ENCODE measurements at regions not wholly inside any gene's neighbourhood (a gene's known extent, or its start where the extent isn't known, plus 50 kb on each side); places are given as distances from the start of the nearest gene placed in this dataset.
A peak's percentile ranks its signal among the peaks of the same experiment; 100 is the strongest.

DNA sequence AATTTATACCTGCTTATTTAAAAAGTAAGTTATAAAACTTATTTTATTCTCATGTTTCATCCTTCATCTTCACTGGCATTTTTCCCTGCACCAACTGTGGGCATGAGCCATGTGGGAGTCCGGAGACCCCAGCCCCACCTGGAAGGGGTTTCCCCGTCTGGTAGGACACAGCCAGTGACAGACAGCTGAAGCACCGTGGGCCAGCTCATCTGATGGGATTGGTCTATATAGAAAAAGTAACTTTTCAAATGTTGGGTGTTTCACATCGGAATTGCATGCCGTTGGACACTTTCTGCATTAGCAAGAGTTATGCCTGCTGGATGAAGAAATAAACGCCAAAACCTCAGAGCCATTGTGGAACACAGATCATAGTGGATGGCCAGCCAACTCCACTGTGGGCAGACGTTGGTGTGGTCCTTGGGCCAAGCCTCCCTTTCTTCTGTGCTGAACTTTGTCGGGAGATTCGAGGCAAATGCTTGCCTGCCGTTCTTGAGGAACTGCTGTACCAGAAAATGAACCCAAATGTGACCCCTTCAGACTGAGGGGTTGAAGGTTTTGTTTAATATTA lies 1329.3 kb downstream of the TBC1D22A start:
- Histone ChIP-seq H3K27me3 (ENCODE audit: insufficient read depth in 3 of 3, low read length in 2 of 3) (peaks cover 0 to 29% (median 0%) of the 10 kb centered on the region in 3 donors), H3K4me1 (no peaks in the 10 kb centered on the region), H3K27ac (no peak overlapping the region), H3K9me3 (no peaks in the 10 kb centered on the region), H3K4me3 (no peak overlapping the region), H3K36me3 (ENCODE audit: insufficient read depth in 1 of 2, low read depth in 1 of 2) (no peaks in the 10 kb centered on the region)
- TF ChIP-seq, protein P1, sequence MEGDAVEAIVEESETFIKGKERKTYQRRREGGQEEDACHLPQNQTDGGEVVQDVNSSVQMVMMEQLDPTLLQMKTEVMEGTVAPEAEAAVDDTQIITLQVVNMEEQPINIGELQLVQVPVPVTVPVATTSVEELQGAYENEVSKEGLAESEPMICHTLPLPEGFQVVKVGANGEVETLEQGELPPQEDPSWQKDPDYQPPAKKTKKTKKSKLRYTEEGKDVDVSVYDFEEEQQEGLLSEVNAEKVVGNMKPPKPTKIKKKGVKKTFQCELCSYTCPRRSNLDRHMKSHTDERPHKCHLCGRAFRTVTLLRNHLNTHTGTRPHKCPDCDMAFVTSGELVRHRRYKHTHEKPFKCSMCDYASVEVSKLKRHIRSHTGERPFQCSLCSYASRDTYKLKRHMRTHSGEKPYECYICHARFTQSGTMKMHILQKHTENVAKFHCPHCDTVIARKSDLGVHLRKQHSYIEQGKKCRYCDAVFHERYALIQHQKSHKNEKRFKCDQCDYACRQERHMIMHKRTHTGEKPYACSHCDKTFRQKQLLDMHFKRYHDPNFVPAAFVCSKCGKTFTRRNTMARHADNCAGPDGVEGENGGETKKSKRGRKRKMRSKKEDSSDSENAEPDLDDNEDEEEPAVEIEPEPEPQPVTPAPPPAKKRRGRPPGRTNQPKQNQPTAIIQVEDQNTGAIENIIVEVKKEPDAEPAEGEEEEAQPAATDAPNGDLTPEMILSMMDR (IDR thresholded peaks at IDR 0.05), result no peak
- intact Hi-C loops (cut with DNase I), result no loop called here
- ATAC-seq, result no peak
- DNase-seq, result no peak
- 73 to 76% (median 76%) methylated on average over 10 of the region's 10 CpGs for WGBS, 3 donors

DNA sequence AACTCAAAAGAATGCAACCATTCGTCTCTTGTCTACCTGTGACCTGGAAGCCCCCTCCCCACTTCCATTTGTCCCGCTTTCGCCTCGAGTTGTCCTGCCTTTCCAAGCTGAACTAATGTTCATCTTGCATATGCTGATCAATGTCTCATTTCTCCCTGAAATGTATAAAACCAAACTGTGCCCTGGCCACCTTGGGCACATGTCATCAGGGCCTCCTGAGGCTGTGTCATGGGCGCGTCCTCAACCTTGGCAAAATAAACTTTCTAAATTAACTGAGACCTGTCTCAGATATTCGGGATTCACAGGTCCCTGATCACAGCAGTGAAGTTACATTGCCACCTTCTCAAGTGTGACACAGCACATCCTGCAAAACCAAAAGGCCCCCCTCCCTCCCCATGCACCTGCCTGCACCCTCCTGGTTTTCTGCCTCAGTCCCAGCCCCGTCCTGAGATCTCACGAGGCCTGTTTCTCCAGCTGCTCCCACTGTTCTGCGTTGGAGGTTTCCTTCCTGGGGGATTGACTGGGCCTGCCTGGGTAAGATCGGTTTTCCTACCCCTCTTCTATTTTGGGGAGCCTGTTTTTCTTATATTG lies 1328.7 kb downstream of the TBC1D22A start:
- peaks cover 0 to 29% (median 0%) of the 10 kb centered on the region in 3 donors for H3K27me3 ChIP-seq (ENCODE audit: insufficient read depth in 3 of 3, low read length in 2 of 3)
- no peaks in the 10 kb centered on the region for H3K4me1 ChIP-seq
- intact Hi-C loops (cut with DNase I), result no loop called here
- H3K27ac ChIP-seq, result no peak overlapping the region
- no peaks in the 10 kb centered on the region for H3K9me3 ChIP-seq
- 77 to 85% (median 84%) methylated on average over 11 of the region's 11 CpGs for WGBS, 3 donors
- TF ChIP-seq, protein P1 (IDR thresholded peaks at IDR 0.05), result no peak
- no peaks in the 10 kb centered on the region for H3K36me3 ChIP-seq (ENCODE audit: insufficient read depth in 1 of 2, low read depth in 1 of 2)
- no peak for DNase-seq
- ATAC-seq, result no peak
- H3K4me3 ChIP-seq, result no peak overlapping the region

DNA sequence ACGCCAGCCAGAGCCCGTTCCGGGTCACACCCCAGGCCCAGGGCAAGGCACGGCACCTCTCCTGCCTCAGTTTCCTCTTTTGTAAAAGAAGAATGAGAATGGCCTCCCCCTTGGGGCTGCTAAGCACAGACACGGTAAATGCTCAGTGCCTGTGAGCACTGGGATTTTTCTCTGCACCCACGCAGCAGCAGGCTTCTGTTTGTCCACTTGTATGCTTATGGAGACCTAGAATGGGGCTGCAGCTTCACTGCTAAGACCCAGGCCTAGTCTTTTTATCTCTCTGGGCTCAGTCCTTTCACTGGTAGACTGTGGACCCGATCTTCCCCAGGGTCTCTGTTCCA lies 1327.9 kb downstream of the TBC1D22A start:
- H3K27me3 ChIP-seq (ENCODE audit: insufficient read depth in 3 of 3, low read length in 2 of 3), result peaks cover 0 to 25% (median 0%) of the 10 kb centered on the region in 3 donors
- TF ChIP-seq, protein P1 (IDR thresholded peaks at IDR 0.05), result no peak
- no peak for ATAC-seq

DNA sequence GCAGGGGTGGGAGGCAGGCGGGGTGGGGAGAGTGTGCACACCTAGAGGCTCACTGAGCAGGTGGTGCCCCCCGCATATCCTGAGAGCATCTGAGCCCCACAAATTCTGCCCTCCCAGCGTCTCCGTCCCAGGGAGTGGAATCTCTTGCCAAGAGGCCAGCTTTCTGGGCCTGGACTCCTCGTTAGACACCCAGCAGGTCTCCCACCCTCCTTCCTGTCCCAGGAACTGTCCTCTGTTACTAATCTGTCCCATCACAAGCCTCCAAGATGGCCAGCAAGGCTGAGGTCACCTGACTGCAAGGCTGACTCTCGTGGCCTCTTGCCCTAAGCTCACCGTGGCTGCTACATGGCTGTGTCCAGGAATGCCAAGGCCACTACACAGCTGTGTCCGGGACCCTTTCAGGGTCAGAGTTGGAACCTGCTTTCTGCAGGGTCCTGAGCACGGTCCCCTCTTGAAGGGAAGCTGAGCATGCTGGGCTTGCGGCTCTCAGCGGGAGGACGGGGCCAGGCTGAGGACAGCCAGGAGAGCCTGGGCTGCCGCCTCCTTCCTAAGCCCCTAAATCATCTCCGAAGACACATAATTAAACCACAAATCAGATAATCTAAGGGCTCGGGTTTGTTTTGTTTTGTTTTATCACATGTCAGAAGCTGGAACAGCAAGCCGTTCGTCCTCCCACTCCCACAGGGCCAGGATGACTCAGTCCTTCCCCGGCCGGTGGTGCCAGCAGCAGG lies 1327.3 kb downstream of the TBC1D22A start:
- peak overlapping the region; percentile 22 for H3K4me3 ChIP-seq
- intact Hi-C loops (cut with DNase I), result no loop called here
- H3K27ac ChIP-seq, result no peak overlapping the region
- TF ChIP-seq, protein P1 (IDR thresholded peaks at IDR 0.05), result no peak
- no peaks in the 10 kb centered on the region for H3K36me3 ChIP-seq (ENCODE audit: insufficient read depth in 1 of 2, low read depth in 1 of 2)
- H3K27me3 ChIP-seq (ENCODE audit: insufficient read depth in 3 of 3, low read length in 2 of 3), result peaks cover 0 to 20% (median 0%) of the 10 kb centered on the region in 3 donors
- WGBS, 3 donors, result 17 to 31% (median 20%) methylated on average over 19 of the region's 19 CpGs
- DNase-seq (peak; percentile 61 to 80), ATAC-seq (peak in 3 of 4 donors; percentile 52 to 76 (median 75))
- H3K4me1 ChIP-seq, result no peaks in the 10 kb centered on the region
- no peaks in the 10 kb centered on the region for H3K9me3 ChIP-seq

More for the DNA sequence above, 1327.9 kb downstream of the TBC1D22A start:
- H3K27ac ChIP-seq, result no peak overlapping the region
- no peaks in the 10 kb centered on the region for H3K9me3 ChIP-seq
- no peaks in the 10 kb centered on the region for H3K4me1 ChIP-seq
- WGBS, 3 donors, result 9 to 19% (median 10%) methylated on average over 7 of the region's 7 CpGs
- H3K4me3 ChIP-seq, result peak overlapping the region; percentile 22
- H3K36me3 ChIP-seq (ENCODE audit: insufficient read depth in 1 of 2, low read depth in 1 of 2), result no peaks in the 10 kb centered on the region
- intact Hi-C loops (cut with DNase I), result no loop called here
- DNase-seq, result no peak

Measured in psoas muscle (tissue), 7 donors.